ENCODE measurements at regions not wholly inside any gene's neighbourhood (a gene's known extent, or its start where the extent isn't known, plus 50 kb on each side); places are given as distances from the start of the nearest gene placed in this dataset.
"Not testable (repeated sequence)": the region's sequence is repeated elsewhere in the genome, so short reads cannot be mapped to it uniquely, and the experiment has no call there.

GRCh38 chr9:65465246-65465895 is 180.4 kb upstream of the FOXD4L5 start:
- TF ChIP-seq CTCF, POLR2A (IDR thresholded peaks at IDR 0.05): not testable (repeated sequence)

Data from esophagus squamous epithelium (tissue), 4 donors.